Liver (tissue), 8 donors: ENCODE measurements at regions not wholly inside any gene's neighbourhood (a gene's known extent, or its start where the extent isn't known, plus 50 kb on each side); places are given as distances from the start of the nearest gene placed in this dataset.

Experiments used
- DNase-seq: peaks from one replicate; pipeline ENCODE4 v3.0.0-alpha.2; 2017; ENCODE audit warnings: low spot score
- H3K27ac ChIP-seq, 2 donors: one replicate each; pipeline ENCODE4 v1.7.0; 2013; ENCODE audit warnings: inconsistent platforms in 2 of 2, low read length in 2 of 2, control low read depth in 1 of 2, low read depth in 1 of 2, mild to moderate bottlenecking in 1 of 2
- H3K27me3 ChIP-seq, 4 donors: one replicate each; pipeline versions ENCODE4 v1.6.1 to v1.7.0; 2013; ENCODE audit warnings: low read length in 3 of 4, inconsistent platforms in 1 of 4, mild to moderate bottlenecking in 1 of 4, moderate library complexity in 1 of 4; ENCODE audit not compliant: control insufficient read depth in 4 of 4, insufficient read depth in 4 of 4
- H3K36me3 ChIP-seq, 4 donors: one replicate each; pipeline versions ENCODE4 v1.6.1 to v1.7.0; 2013; ENCODE audit warnings: low read length in 3 of 4, mild to moderate bottlenecking in 3 of 4, low read depth in 1 of 4, moderate library complexity in 1 of 4; ENCODE audit not compliant: control insufficient read depth in 4 of 4, insufficient read depth in 3 of 4
- H3K4me1 ChIP-seq, 4 donors: one replicate each; pipeline versions ENCODE4 v1.6.1 to v1.7.0; 2013; ENCODE audit warnings: low read length in 3 of 4, mild to moderate bottlenecking in 3 of 4, moderate library complexity in 1 of 4; ENCODE audit not compliant: control insufficient read depth in 4 of 4, insufficient read depth in 4 of 4
- H3K4me3 ChIP-seq, 3 donors: one replicate each; pipeline versions ENCODE4 v1.6.1 to v1.7.0; 2013; ENCODE audit warnings: low read length in 3 of 3, control low read depth in 1 of 3, low read depth in 1 of 3, mild to moderate bottlenecking in 1 of 3
- H3K9ac ChIP-seq, 2 donors: one replicate each; pipeline ENCODE4 v1.7.0; 2013; ENCODE audit warnings: low read length in 2 of 2, mild to moderate bottlenecking in 2 of 2, moderate library complexity in 2 of 2, control low read depth in 1 of 2, low read depth in 1 of 2
- H3K9me3 ChIP-seq, 4 donors: one replicate each; pipeline versions ENCODE4 v1.6.1 to v1.7.0; 2013; ENCODE audit warnings: low read length in 3 of 4; ENCODE audit not compliant: control insufficient read depth in 4 of 4
- ATF3 ChIP-seq: IDR thresholded peaks from 2 replicates; pipeline ENCODE4 v1.6.1; 2016; ENCODE audit warnings: antibody characterized with exemption
- CTCF ChIP-seq: fragments of 150-350 bp; IDR thresholded peaks from 2 replicates; pipeline ENCODE4 v1.5.1; 2017; ENCODE audit warnings: improper control_type of control experiment, low read depth, low read length; ENCODE audit not compliant: missing input control
- EGR1 ChIP-seq, 2 donors: IDR thresholded peaks; 2 replicates each; pipeline ENCODE4 v1.6.1; 2016 to 2018; ENCODE audit warnings: antibody characterized with exemption in 2 of 2, low read depth in 2 of 2
- FOXA1 ChIP-seq: IDR thresholded peaks from 2 replicates; pipeline ENCODE4 v1.6.1; 2016; ENCODE audit warnings: antibody characterized with exemption
- FOXA2 ChIP-seq: IDR thresholded peaks from 2 replicates; pipeline ENCODE4 v1.6.1; 2016; ENCODE audit warnings: antibody characterized with exemption
- GABPA ChIP-seq, 2 donors: IDR thresholded peaks in 1 of 2; conservative IDR thresholded peaks in 1 of 2; 2 replicates each; pipeline ENCODE4 v1.6.1; 2016; ENCODE audit warnings: antibody characterized with exemption in 2 of 2, mild to moderate bottlenecking in 1 of 2, moderate library complexity in 1 of 2
- HNF4A ChIP-seq, 2 donors: conservative IDR thresholded peaks; 2 replicates each; pipeline ENCODE4 v1.6.1; 2016; ENCODE audit warnings: antibody characterized with exemption in 2 of 2, mild to moderate bottlenecking in 2 of 2
- HNF4G ChIP-seq: IDR thresholded peaks from 2 replicates; pipeline ENCODE4 v1.6.1; 2016; ENCODE audit warnings: antibody characterized with exemption
- JUND ChIP-seq, 2 donors: IDR thresholded peaks; 2 replicates each; pipeline ENCODE4 v1.6.1; 2016; ENCODE audit warnings: antibody characterized with exemption in 2 of 2
- MAX ChIP-seq: IDR thresholded peaks from 2 replicates; pipeline ENCODE4 v1.6.1; 2016; ENCODE audit warnings: antibody characterized with exemption
- NR2F2 ChIP-seq: IDR thresholded peaks from 2 replicates; pipeline ENCODE4 v1.6.1; 2016; ENCODE audit warnings: antibody characterized with exemption
- RAD21 ChIP-seq, 2 donors: IDR thresholded peaks; 2 replicates each; pipeline ENCODE4 v1.6.1; 2016; ENCODE audit warnings: antibody characterized with exemption in 2 of 2, mild to moderate bottlenecking in 2 of 2
- REST ChIP-seq: IDR thresholded peaks from 2 replicates; pipeline ENCODE4 v1.6.1; 2016; ENCODE audit warnings: antibody characterized with exemption, mild to moderate bottlenecking
- RXRA ChIP-seq, 2 donors: IDR thresholded peaks; 2 replicates each; pipeline ENCODE4 v1.6.1; 2017 to 2018; ENCODE audit warnings: antibody characterized with exemption in 2 of 2, mild to moderate bottlenecking in 1 of 2
- SP1 ChIP-seq: IDR thresholded peaks from 2 replicates; pipeline ENCODE4 v1.6.1; 2018; ENCODE audit warnings: antibody characterized with exemption, mild to moderate bottlenecking
- TAF1 ChIP-seq: conservative IDR thresholded peaks from 2 replicates; pipeline ENCODE4 v1.6.1; 2016; ENCODE audit warnings: antibody characterized with exemption, mild to moderate bottlenecking
- YY1 ChIP-seq: IDR thresholded peaks from 2 replicates; pipeline ENCODE4 v1.6.1; 2016; ENCODE audit warnings: antibody characterized with exemption, mild to moderate bottlenecking
- ZBTB33 ChIP-seq: IDR thresholded peaks from 2 replicates; pipeline ENCODE4 v1.6.1; 2016; ENCODE audit warnings: antibody characterized with exemption
- WGBS: extraction: QIAGEN DNeasy Blood & Tissue Kit; methylation state at CpG from one replicate; pipeline ENCODE4 v1.1.7; 2013; 5-methylcytosine and 5-hydroxymethylcytosine counted together
- donor health status: healthy.
- donor health status: healthy.
- donor health status: healthy.
- donor health status: healthy.
- donor health status: healthy.

GRCh38 chr3:35241236-35241635 lies 398.1 kb upstream of the ARPP21 start:
- H3K27ac ChIP-seq = no peak overlapping the region
- H3K9me3 ChIP-seq = no peaks in the 10 kb centered on the region
- H3K27me3 ChIP-seq = no peaks in the 10 kb centered on the region
- no peak for DNase-seq
- no peak overlapping the region for H3K9ac ChIP-seq
- no peak for TF ChIP-seq FOXA1
- no peak for TF ChIP-seq CTCF
- TF ChIP-seq SP1 = no peak
- no peak for TF ChIP-seq HNF4G
- no peaks in the 10 kb centered on the region for H3K4me1 ChIP-seq
- H3K4me3 ChIP-seq = no peak overlapping the region
- no peaks in the 10 kb centered on the region for H3K36me3 ChIP-seq
- WGBS = 56% methylated on average over 2 of the region's 2 CpGs

GRCh38 chr3:35254917-35255316 lies 384.4 kb upstream of the ARPP21 start:
- Histone ChIP-seq H3K36me3 (no peaks in the 10 kb centered on the region), H3K9ac (no peak overlapping the region), H3K9me3 (no peaks in the 10 kb centered on the region), H3K4me1 (no peaks in the 10 kb centered on the region), H3K27ac (no peak overlapping the region), H3K4me3 (no peak overlapping the region), H3K27me3 (no peaks in the 10 kb centered on the region)
- no peak for DNase-seq
- TF ChIP-seq RAD21 (IDR thresholded peaks at IDR 0.05) = no peak
- no peak for TF ChIP-seq RXRA (IDR thresholded peaks at IDR 0.05)
- no peak for TF ChIP-seq FOXA1
- no peak for TF ChIP-seq SP1
- no peak for TF ChIP-seq CTCF
- TF ChIP-seq EGR1 (IDR thresholded peaks at IDR 0.05; ENCODE audit: low read depth in 2 of 2) = no peak
- TF ChIP-seq ZBTB33 = no peak
- no peak for TF ChIP-seq HNF4A (conservative IDR thresholded peaks at IDR 0.05)
- TF ChIP-seq GABPA (IDR thresholded peaks at IDR 0.05 in 1 of 2, conservative IDR thresholded peaks at IDR 0.05 in 1 of 2) = no peak
- TF ChIP-seq ATF3 = no peak
- TF ChIP-seq NR2F2 = no peak
- no peak for TF ChIP-seq MAX
- TF ChIP-seq JUND (IDR thresholded peaks at IDR 0.05) = no peak
- no peak for TF ChIP-seq YY1
- TF ChIP-seq FOXA2 = no peak
- TF ChIP-seq TAF1 = no peak
- TF ChIP-seq HNF4G = no peak
- TF ChIP-seq REST = no peak
- WGBS = 68% methylated on average over 4 of the region's 4 CpGs
